H9 (cell line): ENCODE measurements at regions not wholly inside any gene's neighbourhood (a gene's known extent, or its start where the extent isn't known, plus 50 kb on each side); places are given as distances from the start of the nearest gene placed in this dataset.

Experiments used
- DNase-seq: peaks from one replicate; pipeline ENCODE4 v3.0.0-alpha.2; 2017
- H2AFZ ChIP-seq: one replicate; pipeline ENCODE4 v1.6.1; 2013; ENCODE audit warnings: mild to moderate bottlenecking, low read length, control low read depth, moderate library complexity
- H2AK5ac ChIP-seq: 2 replicates; pipeline ENCODE4 v1.6.1; 2013; ENCODE audit warnings: low read length, control low read depth, mixed read lengths; ENCODE audit not compliant: insufficient read length
- H2BK120ac ChIP-seq: one replicate; pipeline ENCODE4 v1.6.1; 2013; ENCODE audit warnings: low read depth, mild to moderate bottlenecking, low read length, control low read depth, inconsistent platforms; ENCODE audit not compliant: poor library complexity, severe bottlenecking
- H2BK12ac ChIP-seq: 2 replicates; pipeline ENCODE4 v1.6.1; 2013; ENCODE audit warnings: low read length, control low read depth, mixed read lengths, low read depth; ENCODE audit not compliant: insufficient read length
- H2BK15ac ChIP-seq: 2 replicates; pipeline ENCODE4 v1.6.1; 2013; ENCODE audit warnings: low read depth, low read length, control low read depth
- H2BK20ac ChIP-seq: one replicate; pipeline ENCODE4 v1.6.1; 2013; ENCODE audit warnings: low read depth, mild to moderate bottlenecking, low read length, control low read depth, inconsistent platforms; ENCODE audit not compliant: poor library complexity, severe bottlenecking
- H2BK5ac ChIP-seq: 2 replicates; pipeline ENCODE4 v1.6.1; 2013; ENCODE audit warnings: low read length, control low read depth, mixed read lengths; ENCODE audit not compliant: insufficient read length
- H3K14ac ChIP-seq: 2 replicates; pipeline ENCODE4 v1.6.1; 2013; ENCODE audit warnings: low read length, control low read depth; ENCODE audit not compliant: insufficient read depth
- H3K18ac ChIP-seq: 2 replicates; pipeline ENCODE4 v1.6.1; 2013; ENCODE audit warnings: low read depth, mild to moderate bottlenecking, mixed read lengths, low read length, control low read depth; ENCODE audit not compliant: insufficient read length
- H3K23ac ChIP-seq: 2 replicates; pipeline ENCODE4 v1.6.1; 2013; ENCODE audit warnings: low read length, control low read depth, mixed read lengths, low read depth; ENCODE audit not compliant: insufficient read length
- H3K23me2 ChIP-seq: 2 replicates; pipeline ENCODE4 v1.6.1; 2013; ENCODE audit warnings: low read depth, mild to moderate bottlenecking, mixed read lengths, low read length, control low read depth; ENCODE audit not compliant: insufficient read length, poor library complexity, severe bottlenecking
- H3K27ac ChIP-seq: 2 replicates; pipeline ENCODE4 v1.5.1; 2013; ENCODE audit warnings: low read length, control low read depth, mixed read lengths, low read depth; ENCODE audit not compliant: insufficient read length
- H3K27me3 ChIP-seq: 2 replicates; pipeline ENCODE4 v1.6.1; 2013; ENCODE audit warnings: low read length, control low read depth, inconsistent platforms; ENCODE audit not compliant: insufficient read depth
- H3K4ac ChIP-seq: 2 replicates; pipeline ENCODE4 v1.6.1; 2013; ENCODE audit warnings: low read depth, mild to moderate bottlenecking, control low read depth, inconsistent platforms, low read length, moderate library complexity
- H3K4me1 ChIP-seq: 2 replicates; pipeline ENCODE4 v1.6.1; 2013; ENCODE audit warnings: low read length, control low read depth, inconsistent platforms; ENCODE audit not compliant: insufficient read depth
- H3K4me2 ChIP-seq: 2 replicates; pipeline ENCODE4 v1.6.1; 2013; ENCODE audit warnings: low read length, control low read depth, mixed read lengths; ENCODE audit not compliant: insufficient read length, insufficient read depth
- H3K56ac ChIP-seq: 2 replicates; pipeline ENCODE4 v1.6.1; 2013; ENCODE audit warnings: low read depth, mild to moderate bottlenecking, mixed read lengths, low read length, control low read depth; ENCODE audit not compliant: insufficient read length
- H3K79me1 ChIP-seq: 2 replicates; pipeline ENCODE4 v1.6.1; 2013; ENCODE audit warnings: low read depth, mild to moderate bottlenecking, moderate library complexity, low read length, control low read depth, inconsistent platforms; ENCODE audit not compliant: insufficient read depth, poor library complexity, severe bottlenecking
- H3K79me2 ChIP-seq: 2 replicates; pipeline ENCODE4 v1.6.1; 2013; ENCODE audit warnings: low read length, control low read depth, inconsistent platforms; ENCODE audit not compliant: insufficient read depth
- H3K9ac ChIP-seq: 2 replicates; pipeline ENCODE4 v1.6.1; 2013; ENCODE audit warnings: low read length, control low read depth, mixed read lengths; ENCODE audit not compliant: insufficient read length; ENCODE audit errors: extremely low read depth
- H3K9me3 ChIP-seq: one replicate; pipeline ENCODE4 v1.6.1; 2013; ENCODE audit warnings: low read depth, low read length, inconsistent platforms; ENCODE audit not compliant: control insufficient read depth
- H3T11ph ChIP-seq: one replicate; pipeline ENCODE4 v1.6.1; 2013; ENCODE audit warnings: mild to moderate bottlenecking, low read length, control low read depth, inconsistent platforms
- H4K20me1 ChIP-seq: one replicate; pipeline ENCODE4 v1.6.1; 2013; ENCODE audit not compliant: control insufficient read depth, insufficient read length, insufficient read depth
- H4K5ac ChIP-seq: 2 replicates; pipeline ENCODE4 v1.6.1; 2013; ENCODE audit warnings: low read depth, mild to moderate bottlenecking, mixed read lengths, low read length, control low read depth; ENCODE audit not compliant: insufficient read length
- H4K8ac ChIP-seq: replicated peaks from 2 replicates; pipeline ENCODE4 v1.6.1; 2013; ENCODE audit warnings: low read length, control low read depth, mixed read lengths, low read depth; ENCODE audit not compliant: insufficient read length
- H4K91ac ChIP-seq: 2 replicates; pipeline ENCODE4 v1.6.1; 2013; ENCODE audit warnings: low read depth, mild to moderate bottlenecking, moderate library complexity, mixed read lengths, low read length, control low read depth; ENCODE audit not compliant: insufficient read length
- H3K27ac Mint-ChIP-seq, 3 experiments: 2 replicates in 2 of 3; 3 replicates in 1 of 3; pipeline ENCODE4 v1.8.0; 2020 to 2021; ENCODE audit warnings: mixed read lengths in 3 of 3, mild to moderate bottlenecking in 1 of 3, moderate library complexity in 1 of 3
- H3K27me3 Mint-ChIP-seq: 2 replicates; pipeline ENCODE4 v1.8.0; 2021; ENCODE audit warnings: low read depth, mild to moderate bottlenecking, moderate library complexity, mixed read lengths
- H3K36me3 Mint-ChIP-seq, 3 experiments: 2 replicates in 2 of 3; 3 replicates in 1 of 3; pipeline ENCODE4 v1.8.0; 2020 to 2021; ENCODE audit warnings: low read depth in 3 of 3, mixed read lengths in 3 of 3; ENCODE audit not compliant: insufficient read depth in 1 of 3
- H3K4me1 Mint-ChIP-seq, 2 experiments: 2 replicates each; pipeline ENCODE4 v1.8.0; 2020; ENCODE audit warnings: mixed read lengths in 2 of 2
- H3K4me3 Mint-ChIP-seq, 2 experiments: 2 replicates in 1 of 2; 3 replicates in 1 of 2; pipeline ENCODE4 v1.8.0; 2020 to 2021; ENCODE audit warnings: mild to moderate bottlenecking in 2 of 2, mixed read lengths in 2 of 2, moderate library complexity in 1 of 2
- H3K9me3 Mint-ChIP-seq, 2 experiments: 2 replicates in 1 of 2; 3 replicates in 1 of 2; pipeline ENCODE4 v1.8.0; 2020; ENCODE audit warnings: mild to moderate bottlenecking in 2 of 2, mixed read lengths in 2 of 2, moderate library complexity in 1 of 2
- CTCF ChIP-seq: fragments of 200-600 bp; sonication (generic); conservative IDR thresholded peaks from 3 replicates; pipeline ENCODE4 v1.8.0; 2021; ENCODE audit warnings: antibody characterized with exemption, mild to moderate bottlenecking
- WGBS: extraction: QIAGEN DNeasy Blood & Tissue Kit; methylation state at CpG from one replicate; pipeline ENCODE4 v1.1.7; 2013; ENCODE audit warnings: missing lambda C conversion rate, low lambda C conversion rate, mixed read lengths; ENCODE audit not compliant: insufficient read length; ENCODE audit errors: extremely low coverage; 5-methylcytosine and 5-hydroxymethylcytosine counted together

- H4K8ac ChIP-seq: no peak overlapping the region
- no peak overlapping the region for H4K5ac ChIP-seq
- no peaks in the 10 kb centered on the region for H3K9me3 ChIP-seq
- TF ChIP-seq CTCF: no peak
- H3K9ac ChIP-seq: no peak overlapping the region
- H3K36me3 Mint-ChIP-seq: peaks cover 0 to 10% (median 2%) of the 10 kb centered on the region in 3 experiments; a peak in 5 of 7 replicates
- no peak overlapping the region for H3K14ac ChIP-seq
- H3K4me3 Mint-ChIP-seq: no peak overlapping the region
- DNase-seq: no peak
- no peak overlapping the region for H3K18ac ChIP-seq
- no CpG with 5 or more reads among the region's 12 CpGs for WGBS
- no peaks in the 10 kb centered on the region for H3K79me2 ChIP-seq
- H2BK5ac ChIP-seq: no peak overlapping the region
- H3K27ac Mint-ChIP-seq: no peak overlapping the region
- H3K4me2 ChIP-seq: no peak overlapping the region
- H3K4me1 Mint-ChIP-seq: peaks cover 0 to 6% of the 10 kb centered on the region in 2 experiments; a peak in 1 of 4 replicates
- H3K23ac ChIP-seq: no peak overlapping the region
- peaks cover 7% of the 10 kb centered on the region for H3K27me3 Mint-ChIP-seq
- peaks cover 0 to 4% of the 10 kb centered on the region in 2 experiments; a peak in 2 of 5 replicates for H3K9me3 Mint-ChIP-seq
- no peak overlapping the region for H2BK120ac ChIP-seq
- no peaks in the 10 kb centered on the region for H4K20me1 ChIP-seq
- no peak overlapping the region for H3K27ac ChIP-seq
- no peak overlapping the region for H2BK12ac ChIP-seq
- H2BK20ac ChIP-seq: no peak overlapping the region
- no peak overlapping the region for H3T11ph ChIP-seq
- no peaks in the 10 kb centered on the region for H3K4me1 ChIP-seq
- H3K23me2 ChIP-seq: no peaks in the 10 kb centered on the region
- no peak overlapping the region for H4K91ac ChIP-seq
- H3K79me1 ChIP-seq: no peaks in the 10 kb centered on the region
- no peak overlapping the region for H2AK5ac ChIP-seq
- no peak overlapping the region for H2AFZ ChIP-seq
- H3K56ac ChIP-seq: no peak overlapping the region
- H3K27me3 ChIP-seq: no peaks in the 10 kb centered on the region
- H3K4ac ChIP-seq: no peak overlapping the region
- H2BK15ac ChIP-seq: no peak overlapping the region
Measured at GRCh38 chr5:3143382-3143781, 391.9 kb upstream of the IRX2 start.
